Skeletal muscle tissue (tissue), 3 donors: ENCODE measurements at regions not wholly inside any gene's neighbourhood (a gene's known extent, or its start where the extent isn't known, plus 50 kb on each side); places are given as distances from the start of the nearest gene placed in this dataset.
"Not testable (repeated sequence)": the region's sequence is repeated elsewhere in the genome, so short reads cannot be mapped to it uniquely, and the experiment has no call there.

Experiments used
- H3K27ac ChIP-seq: one replicate; pipeline ENCODE4 v1.7.0; 2013; ENCODE audit warnings: mild to moderate bottlenecking, low read depth, low read length, inconsistent platforms
- H3K27me3 ChIP-seq, 3 donors: one replicate each; pipeline ENCODE4 v1.7.0; 2013; ENCODE audit warnings: low read length in 3 of 3; ENCODE audit not compliant: control insufficient read depth in 3 of 3, insufficient read depth in 3 of 3
- H3K36me3 ChIP-seq, 3 donors: one replicate each; pipeline ENCODE4 v1.7.0; 2013; ENCODE audit warnings: low read length in 3 of 3; ENCODE audit not compliant: control insufficient read depth in 3 of 3, insufficient read depth in 3 of 3
- H3K4me1 ChIP-seq, 3 donors: one replicate each; pipeline ENCODE4 v1.7.0; 2013; ENCODE audit warnings: low read length in 3 of 3, mild to moderate bottlenecking in 3 of 3; ENCODE audit not compliant: control insufficient read depth in 3 of 3, insufficient read depth in 3 of 3
- H3K4me3 ChIP-seq, 3 donors: one replicate each; pipeline ENCODE4 v1.7.0; 2013; ENCODE audit warnings: low read length in 3 of 3
- H3K9ac ChIP-seq, 3 donors: one replicate each; pipeline ENCODE4 v1.7.0; 2013; ENCODE audit warnings: low read length in 3 of 3, mild to moderate bottlenecking in 3 of 3, moderate library complexity in 2 of 3, low read depth in 1 of 3
- H3K9me3 ChIP-seq, 3 donors: one replicate each; pipeline ENCODE4 v1.7.0; 2013; ENCODE audit warnings: low read length in 3 of 3; ENCODE audit not compliant: control insufficient read depth in 3 of 3
- donor health status: Osteomylitis.

GRCh38 chrX:3527811-3528210 lies 181.4 kb upstream of the MXRA5 start:
- Histone ChIP-seq H3K9me3 (no peaks in the 10 kb centered on the region), H3K9ac (no peak overlapping the region), H3K36me3 (no peaks in the 10 kb centered on the region), H3K4me3 (no peak overlapping the region), H3K27ac (no peak overlapping the region), H3K4me1 (no peaks in the 10 kb centered on the region), H3K27me3 (no peaks in the 10 kb centered on the region)

- Histone ChIP-seq H3K27ac (no peak overlapping the region), H3K4me3 (no peak overlapping the region), H3K27me3 (no peaks in the 10 kb centered on the region), H3K9ac (no peak overlapping the region), H3K9me3 (no peaks in the 10 kb centered on the region), H3K36me3 (no peaks in the 10 kb centered on the region), H3K4me1 (no peaks in the 10 kb centered on the region)
Measured at GRCh38 chrX:3527166-3527565, 180.7 kb upstream of the MXRA5 start.

- no peak overlapping the region for H3K27ac ChIP-seq
- H3K9ac ChIP-seq: no peak overlapping the region
Measured at GRCh38 chrX:3526731-3527130, 180.3 kb upstream of the MXRA5 start.

GRCh38 chrX:3526071-3526470 lies 179.6 kb upstream of the MXRA5 start:
- Histone ChIP-seq H3K27ac (no peak overlapping the region), H3K27me3 (no peaks in the 10 kb centered on the region), H3K9ac (no peak overlapping the region)

More at GRCh38 chrX:3526731-3527130, 180.3 kb upstream of the MXRA5 start:
- H3K4me1 ChIP-seq: no peaks in the 10 kb centered on the region
- H3K36me3 ChIP-seq: no peaks in the 10 kb centered on the region
- no peaks in the 10 kb centered on the region for H3K27me3 ChIP-seq
- no peak overlapping the region for H3K4me3 ChIP-seq
- H3K9me3 ChIP-seq: no peaks in the 10 kb centered on the region

GRCh38 chrX:3522101-3522650 lies 175.7 kb upstream of the MXRA5 start:
- H3K27ac ChIP-seq: peak overlapping the region; percentile 30
- no peak overlapping the region for H3K9ac ChIP-seq
- H3K36me3 ChIP-seq: no peaks in the 10 kb centered on the region
- no peaks in the 10 kb centered on the region for H3K9me3 ChIP-seq
- no peaks in the 10 kb centered on the region for H3K27me3 ChIP-seq
- H3K4me1 ChIP-seq: no peaks in the 10 kb centered on the region
- H3K4me3 ChIP-seq: no peak overlapping the region

More at GRCh38 chrX:3526071-3526470, 179.6 kb upstream of the MXRA5 start:
- H3K9me3 ChIP-seq: no peaks in the 10 kb centered on the region
- no peaks in the 10 kb centered on the region for H3K4me1 ChIP-seq
- H3K36me3 ChIP-seq: no peaks in the 10 kb centered on the region
- no peak overlapping the region for H3K4me3 ChIP-seq

- no peaks in the 10 kb centered on the region for H3K27me3 ChIP-seq
- no peaks in the 10 kb centered on the region for H3K36me3 ChIP-seq
- no peak overlapping the region for H3K4me3 ChIP-seq
- H3K9ac ChIP-seq: no peak overlapping the region
- H3K9me3 ChIP-seq: no peaks in the 10 kb centered on the region
- H3K4me1 ChIP-seq: no peaks in the 10 kb centered on the region
- H3K27ac ChIP-seq: peak overlapping the region; percentile 49
Measured at GRCh38 chrX:3521396-3521795, 174.9 kb upstream of the MXRA5 start.

GRCh38 chrX:3520982-3521381 lies 174.5 kb upstream of the MXRA5 start:
- Histone ChIP-seq H3K27me3 (no peaks in the 10 kb centered on the region), H3K27ac (peak overlapping the region; percentile 49), H3K9me3 (no peaks in the 10 kb centered on the region), H3K9ac (no peak overlapping the region), H3K4me3 (no peak overlapping the region), H3K36me3 (no peaks in the 10 kb centered on the region), H3K4me1 (no peaks in the 10 kb centered on the region)

- no peaks in the 10 kb centered on the region for H3K9me3 ChIP-seq
- H3K27me3 ChIP-seq: no peaks in the 10 kb centered on the region
- H3K4me3 ChIP-seq: no peak overlapping the region
- H3K9ac ChIP-seq: no peak overlapping the region
- H3K36me3 ChIP-seq: no peaks in the 10 kb centered on the region
- peak overlapping the region; percentile 19 for H3K27ac ChIP-seq
- no peaks in the 10 kb centered on the region for H3K4me1 ChIP-seq
Measured at GRCh38 chrX:3520458-3520857, 174.0 kb upstream of the MXRA5 start.

GRCh38 chrX:3519384-3519783 lies 172.9 kb upstream of the MXRA5 start:
- H3K4me3 ChIP-seq, H3K9me3 ChIP-seq, H3K36me3 ChIP-seq, H3K9ac ChIP-seq, H3K4me1 ChIP-seq, H3K27ac ChIP-seq, H3K27me3 ChIP-seq: not testable (repeated sequence)

GRCh38 chrX:3518870-3519269 lies 172.4 kb upstream of the MXRA5 start:
- Histone ChIP-seq H3K4me3 (no peak overlapping the region), H3K27ac (peak overlapping the region; percentile 5), H3K4me1 (no peaks in the 10 kb centered on the region), H3K36me3 (no peaks in the 10 kb centered on the region), H3K9me3 (no peaks in the 10 kb centered on the region), H3K9ac (no peak overlapping the region), H3K27me3 (no peaks in the 10 kb centered on the region)
